IMR-90 (cell line): ENCODE measurements at regions not wholly inside any gene's neighbourhood (a gene's known extent, or its start where the extent isn't known, plus 50 kb on each side); places are given as distances from the start of the nearest gene placed in this dataset.

Source experiments
- ATAC-seq: fragments of 200-7000 bp; cut with Tn5 transposase; 2 replicates; pipeline ENCODE4 v1.9.1; 2020; ENCODE audit warnings: low read depth, mild to moderate bottlenecking, moderate library complexity
- BruUV-seq: library from RNA; stranded (reverse); fragments of 400-500 nt; replicated peaks from 2 replicates; lab custom pipeline; 2021; lab: Mats Ljungman, UMichigan
- CTCF ChIA-PET: fragments of 300-600 bp; formaldehyde crosslinking; extraction: SDS; loops from one replicate; lab custom pipeline; 2021; ENCODE audit warnings: antibody characterized with exemption; lab: Yijun Ruan, JAX
- POLR2A ChIA-PET: fragments of 300-600 bp; sonication (Branson Sonifier 250); formaldehyde crosslinking; loops from one replicate; lab custom pipeline; 2022; ENCODE audit warnings: antibody characterized with exemption; ENCODE audit not compliant: unreplicated experiment; lab: Charles Lee
- DNase-seq: peaks from one replicate; pipeline ENCODE4 v3.0.0; 2013
- H2AFZ ChIP-seq: replicated peaks from 2 replicates; pipeline ENCODE3; 2013; ENCODE audit warnings: low read length, mild to moderate bottlenecking; ENCODE audit not compliant: poor library complexity
- H2AK5ac ChIP-seq: 2 replicates; pipeline ENCODE4 v1.6.1; 2013; ENCODE audit warnings: low read depth, low read length, inconsistent platforms
- H2AK9ac ChIP-seq: replicated peaks from 2 replicates; pipeline ENCODE3; 2013; ENCODE audit warnings: mild to moderate bottlenecking, low read depth, low read length, moderate library complexity; ENCODE audit not compliant: poor library complexity
- H2BK120ac ChIP-seq: 2 replicates; pipeline ENCODE4 v1.6.1; 2013; ENCODE audit warnings: low read depth, low read length, inconsistent platforms
- H2BK15ac ChIP-seq: 3 replicates; pipeline ENCODE4 v1.6.1; 2013; ENCODE audit warnings: low read depth, low read length, inconsistent platforms
- H2BK20ac ChIP-seq: 2 replicates; pipeline ENCODE4 v1.6.1; 2013; ENCODE audit warnings: low read depth, mild to moderate bottlenecking, inconsistent platforms, low read length, moderate library complexity
- H2BK5ac ChIP-seq: 2 replicates; pipeline ENCODE4 v1.6.1; 2013; ENCODE audit warnings: mild to moderate bottlenecking, low read depth, low read length, inconsistent platforms; ENCODE audit not compliant: poor library complexity, severe bottlenecking
- H3K14ac ChIP-seq: replicated peaks from 2 replicates; pipeline ENCODE4 v1.6.1; 2013; ENCODE audit warnings: low read depth, low read length, inconsistent platforms
- H3K18ac ChIP-seq: 2 replicates; pipeline ENCODE4 v1.6.1; 2013; ENCODE audit warnings: low read depth, low read length, control low read depth
- H3K23ac ChIP-seq: 2 replicates; pipeline ENCODE4 v1.6.1; 2013; ENCODE audit warnings: low read depth, low read length, inconsistent platforms
- H3K27ac ChIP-seq: 2 replicates; pipeline ENCODE4 v1.5.1; 2013; ENCODE audit warnings: mild to moderate bottlenecking, control low read depth, low read length; ENCODE audit not compliant: insufficient read depth
- H3K27me3 ChIP-seq: 2 replicates; pipeline ENCODE4 v1.6.1; 2013; ENCODE audit warnings: low read length; ENCODE audit not compliant: control insufficient read depth, insufficient read depth
- H3K36me3 ChIP-seq: 2 replicates; pipeline ENCODE4 v1.6.1; 2013; ENCODE audit warnings: low read length, mixed read lengths; ENCODE audit not compliant: control insufficient read depth, insufficient read depth
- H3K4ac ChIP-seq: 2 replicates; pipeline ENCODE4 v1.6.1; 2013; ENCODE audit warnings: low read depth, low read length, inconsistent platforms
- H3K4me1 ChIP-seq: 2 replicates; pipeline ENCODE4 v1.6.1; 2013; ENCODE audit warnings: low read length, mixed read lengths; ENCODE audit not compliant: control insufficient read depth, insufficient read depth
- H3K4me2 ChIP-seq: 2 replicates; pipeline ENCODE4 v1.6.1; 2013; ENCODE audit warnings: low read depth, mild to moderate bottlenecking, control low read depth, low read length, moderate library complexity
- H3K4me3 ChIP-seq: 2 replicates; pipeline ENCODE4 v1.5.1; 2013; ENCODE audit warnings: low read depth, mild to moderate bottlenecking, control low read depth, low read length, moderate library complexity; ENCODE audit not compliant: insufficient read depth
- H3K56ac ChIP-seq: 2 replicates; pipeline ENCODE4 v1.6.1; 2013; ENCODE audit warnings: low read length, inconsistent platforms; ENCODE audit not compliant: insufficient read depth; ENCODE audit errors: extremely low read depth
- H3K79me1 ChIP-seq, 2 experiments: 2 replicates each; pipeline ENCODE4 v1.6.1; 2013; ENCODE audit warnings: low read length in 2 of 2, inconsistent platforms in 1 of 2, low read depth in 1 of 2
- H3K9ac ChIP-seq: 2 replicates; pipeline ENCODE4 v1.6.1; 2013; ENCODE audit warnings: low read depth, low read length, control low read depth
- H3K9me1 ChIP-seq: 2 replicates; pipeline ENCODE4 v1.6.1; 2013; ENCODE audit warnings: low read length, inconsistent platforms; ENCODE audit not compliant: insufficient read depth
- H3K9me3 ChIP-seq: 2 replicates; pipeline ENCODE4 v1.6.1; 2013; ENCODE audit warnings: low read length; ENCODE audit not compliant: control insufficient read depth, insufficient read depth
- H4K20me1 ChIP-seq: 2 replicates; pipeline ENCODE4 v1.6.1; 2013; ENCODE audit warnings: low read length, inconsistent platforms; ENCODE audit not compliant: insufficient read depth
- H4K5ac ChIP-seq: 2 replicates; pipeline ENCODE4 v1.6.1; 2013; ENCODE audit warnings: mild to moderate bottlenecking, low read depth, low read length, control low read depth
- H4K8ac ChIP-seq, 2 experiments: 2 replicates each; pipeline ENCODE4 v1.6.1; 2013; ENCODE audit warnings: low read depth in 2 of 2, low read length in 2 of 2, control low read depth in 1 of 2, inconsistent platforms in 1 of 2
- H4K91ac ChIP-seq: 2 replicates; pipeline ENCODE4 v1.6.1; 2013; ENCODE audit warnings: low read depth, low read length, inconsistent platforms; ENCODE audit not compliant: insufficient read depth
- CEBPB ChIP-seq: IDR thresholded peaks from 2 replicates; pipeline ENCODE4 v1.6.1; 2012; ENCODE audit warnings: low read depth, low read length, improper control_type of control experiment
- FOS ChIP-seq: fragments of 150-350 bp; IDR thresholded peaks from 2 replicates; pipeline ENCODE4 v1.6.1; 2016; ENCODE audit warnings: low read depth, low read length
- RFX5 ChIP-seq: IDR thresholded peaks from 2 replicates; pipeline ENCODE4 v1.8.0; 2012; ENCODE audit warnings: low read depth, mild to moderate bottlenecking, low read length, moderate library complexity
- USF2 ChIP-seq: fragments of 150-350 bp; IDR thresholded peaks from 2 replicates; pipeline ENCODE4 v1.6.1; 2017; ENCODE audit warnings: mild to moderate bottlenecking, antibody characterized with exemption, low read length, low read depth
- WGBS, 2 experiments: methylation state at CpG; one replicate each; pipeline versions ENCODE4 v1.1.5 to v1.1.7; 2013; ENCODE audit warnings: missing lambda C conversion rate in 2 of 2; ENCODE audit not compliant: insufficient read length in 1 of 2; ENCODE audit errors: extremely low coverage in 2 of 2; 5-methylcytosine and 5-hydroxymethylcytosine counted together
- dilution Hi-C: fragments of 300-500 bp; cut with HindIII; formaldehyde crosslinking; loops from one replicate; pipeline ENCODE4 v1.14.3; 2018; ENCODE audit warnings: low sequenced_read_pairs; ENCODE audit not compliant: unreplicated experiment
- in situ Hi-C: fragments of 300-500 bp; cut with MboI; formaldehyde crosslinking; loops from 3 replicates; pipeline ENCODE4 v1.14.3; 2019; ENCODE audit warnings: low sequenced_read_pairs, inconsistent platforms, mixed read lengths
- intact Hi-C: fragments of 100-400 bp; cut with micrococcal nuclease; formaldehyde crosslinking; loops from 2 replicates; pipeline ENCODE4 v1.10.0; 2022

- Histone ChIP-seq H3K9ac (no peak overlapping the region), H2BK120ac (no peak overlapping the region), H2BK15ac (no peak overlapping the region), H3K27ac (no peak overlapping the region), H3K27me3 (no peaks in the 10 kb centered on the region), H4K8ac (no peak overlapping the region), H4K20me1 (no peaks in the 10 kb centered on the region), H3K56ac (no peak overlapping the region), H3K9me1 (no peaks in the 10 kb centered on the region), H2AK5ac (no peak overlapping the region), H4K91ac (no peak overlapping the region), H3K9me3 (peaks cover 16% of the 10 kb centered on the region), H2BK5ac (no peak overlapping the region), H3K36me3 (no peaks in the 10 kb centered on the region), H3K4ac (no peak overlapping the region), H4K5ac (no peak overlapping the region), H2BK20ac (no peak overlapping the region), H3K14ac (no peak overlapping the region), H3K4me3 (no peak overlapping the region), H3K23ac (no peak overlapping the region), H3K4me1 (no peaks in the 10 kb centered on the region), H2AFZ (no peak overlapping the region), H2AK9ac (no peak overlapping the region), H3K79me1 (no peaks in the 10 kb centered on the region), H3K4me2 (no peak overlapping the region), H3K18ac (no peak overlapping the region)
- no TSS peak for BruUV-seq
- ChIA-PET CTCF (no interaction called here), POLR2A (no interaction called here)
- intact Hi-C loops (no loop called here), in situ Hi-C loops (no loop called here), dilution Hi-C loops (no loop called here)
- WGBS, 2 experiments, result no CpG with 5 or more reads among the region's 7 CpGs
- no peak for TF ChIP-seq FOS
- no peak for TF ChIP-seq USF2
- no peak for TF ChIP-seq RFX5
- no peak for TF ChIP-seq CEBPB
- no peak for ATAC-seq
- no peak for DNase-seq
Measured at GRCh38 chr10:120650705-120651399, 193.8 kb downstream of the PLPP4 start.
